Upper lobe of left lung (tissue), 4 donors: ENCODE measurements at regions not wholly inside any gene's neighbourhood (a gene's known extent, or its start where the extent isn't known, plus 50 kb on each side); places are given as distances from the start of the nearest gene placed in this dataset.
"Not testable (repeated sequence)": the region's sequence is repeated elsewhere in the genome, so short reads cannot be mapped to it uniquely, and the experiment has no call there.

ENCODE experiments used
- CTCF ChIP-seq, 6 experiments: fragments of 450-650 bp in 4 of 6; fragments of 200-600 bp in 2 of 6; sonication (generic) in 2 of 6; IDR thresholded peaks; one replicate each; pipeline ENCODE4 v1.5.1; 2016 to 2019; ENCODE audit warnings: antibody characterized with exemption in 6 of 6
- EP300 ChIP-seq, 4 donors: sonication (generic); formaldehyde crosslinking; IDR thresholded peaks; one replicate each; pipeline ENCODE4 v1.5.1; 2017; ENCODE audit warnings: antibody characterized with exemption in 4 of 4, control low read depth in 2 of 4
- POLR2A ChIP-seq, 4 donors: fragments of 450-650 bp; IDR thresholded peaks; one replicate each; pipeline ENCODE4 v1.5.1; 2016 to 2017; ENCODE audit warnings: antibody characterized with exemption in 4 of 4, mild to moderate bottlenecking in 2 of 4
- POLR2AphosphoS5 ChIP-seq, 2 donors: sonication (generic); formaldehyde crosslinking; IDR thresholded peaks; one replicate each; pipeline ENCODE4 v1.5.1; 2017; ENCODE audit warnings: antibody characterized with exemption in 2 of 2

DNA sequence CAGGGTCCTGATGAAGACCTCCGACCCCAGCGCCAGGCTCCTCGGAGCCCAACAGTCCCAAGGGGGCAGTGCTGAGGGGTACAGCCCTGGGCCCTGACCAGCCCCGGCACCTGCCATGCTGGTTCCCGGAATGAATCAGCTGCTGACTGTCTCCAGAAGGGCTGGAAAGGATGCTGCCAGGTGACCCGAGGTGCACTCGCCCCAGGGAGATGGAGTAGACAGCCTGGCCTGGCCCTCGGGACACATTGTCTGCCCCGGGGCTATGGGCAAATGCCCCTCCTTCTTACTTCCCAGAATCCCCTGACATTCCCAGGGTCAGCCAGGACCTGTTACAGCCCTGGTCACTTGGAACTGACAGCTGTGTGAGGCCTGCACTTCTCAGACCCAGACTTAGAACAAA, 5485.8 kb upstream of the TPTE start:
- TF ChIP-seq CTCF, POLR2A, POLR2AphosphoS5, EP300 (IDR thresholded peaks at IDR 0.05): not testable (repeated sequence)
